Thoracic aorta (tissue), 2 donors: ENCODE measurements at regions not wholly inside any gene's neighbourhood (a gene's known extent, or its start where the extent isn't known, plus 50 kb on each side); places are given as distances from the start of the nearest gene placed in this dataset.

Experiments
- ATAC-seq: fragments of 150-250 bp; one replicate; pipeline ENCODE4 v1.8.0; 2017; ENCODE audit warnings: low read depth; ENCODE audit not compliant: insufficient number of reproducible peaks, low FRiP score
- DNase-seq: peaks from one replicate; pipeline ENCODE4 v3.0.0-alpha.2; 2020; ENCODE audit warnings: low spot score
- H3K27ac ChIP-seq, 2 donors: fragments of 200-600 bp; sonication (generic); 1 replicate in 1 of 2; 2 replicates in 1 of 2; pipeline ENCODE4 v1.5.1; 2016; ENCODE audit warnings: mild to moderate bottlenecking in 2 of 2, moderate library complexity in 2 of 2
- H3K27me3 ChIP-seq: fragments of 200-600 bp; sonication (generic); replicated peaks from 2 replicates; pipeline ENCODE4 v1.6.0; 2016; ENCODE audit warnings: mild to moderate bottlenecking; ENCODE audit not compliant: insufficient read depth
- H3K36me3 ChIP-seq: fragments of 200-600 bp; sonication (generic); one replicate; pipeline ENCODE4 v1.5.1; 2016
- H3K4me1 ChIP-seq, 2 donors: fragments of 200-600 bp; sonication (generic); 1 replicate in 1 of 2; 2 replicates in 1 of 2; pipeline versions ENCODE4 v1.5.1 to v1.6.0; 2016; ENCODE audit warnings: low read depth in 2 of 2, mild to moderate bottlenecking in 1 of 2; ENCODE audit not compliant: control insufficient read depth in 1 of 2
- H3K4me3 ChIP-seq: fragments of 200-600 bp; sonication (generic); 2 replicates; pipeline ENCODE4 v1.5.1; 2016; ENCODE audit warnings: mild to moderate bottlenecking
- H3K9me3 ChIP-seq: fragments of 200-600 bp; sonication (generic); 2 replicates; pipeline ENCODE4 v1.5.1; 2016
- TF ChIP-seq, protein P1 (sequence below): fragments of 200-600 bp; sonication (generic); IDR thresholded peaks from one replicate; pipeline ENCODE4 v1.5.1; 2019; ENCODE audit warnings: antibody characterized with exemption

DNA sequence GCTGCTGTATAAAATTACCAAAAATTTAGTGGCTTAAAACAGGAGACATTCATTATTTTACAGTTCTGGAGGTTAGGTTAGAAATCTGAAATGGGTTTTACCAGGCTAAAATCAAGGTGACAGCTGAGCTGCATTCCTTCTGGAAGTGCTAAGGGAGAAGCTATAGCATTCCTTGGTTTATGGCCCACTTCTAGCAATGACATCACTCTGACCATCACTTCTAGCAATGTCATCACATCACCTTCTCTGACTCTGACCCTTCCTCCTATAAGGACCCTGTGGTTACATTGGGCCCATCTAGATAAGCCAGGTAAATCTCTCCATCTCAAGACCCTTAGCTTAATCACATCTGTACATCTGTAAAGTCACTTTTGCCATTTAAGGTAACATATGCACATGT lies 366.1 kb downstream of the EFNA5 start:
- TF ChIP-seq, protein P1, sequence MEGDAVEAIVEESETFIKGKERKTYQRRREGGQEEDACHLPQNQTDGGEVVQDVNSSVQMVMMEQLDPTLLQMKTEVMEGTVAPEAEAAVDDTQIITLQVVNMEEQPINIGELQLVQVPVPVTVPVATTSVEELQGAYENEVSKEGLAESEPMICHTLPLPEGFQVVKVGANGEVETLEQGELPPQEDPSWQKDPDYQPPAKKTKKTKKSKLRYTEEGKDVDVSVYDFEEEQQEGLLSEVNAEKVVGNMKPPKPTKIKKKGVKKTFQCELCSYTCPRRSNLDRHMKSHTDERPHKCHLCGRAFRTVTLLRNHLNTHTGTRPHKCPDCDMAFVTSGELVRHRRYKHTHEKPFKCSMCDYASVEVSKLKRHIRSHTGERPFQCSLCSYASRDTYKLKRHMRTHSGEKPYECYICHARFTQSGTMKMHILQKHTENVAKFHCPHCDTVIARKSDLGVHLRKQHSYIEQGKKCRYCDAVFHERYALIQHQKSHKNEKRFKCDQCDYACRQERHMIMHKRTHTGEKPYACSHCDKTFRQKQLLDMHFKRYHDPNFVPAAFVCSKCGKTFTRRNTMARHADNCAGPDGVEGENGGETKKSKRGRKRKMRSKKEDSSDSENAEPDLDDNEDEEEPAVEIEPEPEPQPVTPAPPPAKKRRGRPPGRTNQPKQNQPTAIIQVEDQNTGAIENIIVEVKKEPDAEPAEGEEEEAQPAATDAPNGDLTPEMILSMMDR = no peak
- Histone ChIP-seq H3K9me3 (no peaks in the 10 kb centered on the region), H3K27ac (no peak overlapping the region), H3K36me3 (no peaks in the 10 kb centered on the region), H3K4me3 (no peak overlapping the region), H3K4me1 (peaks cover 0 to 9% of the 10 kb centered on the region in 2 donors), H3K27me3 (no peaks in the 10 kb centered on the region)
- ATAC-seq = no peak
- DNase-seq = no peak

DNA sequence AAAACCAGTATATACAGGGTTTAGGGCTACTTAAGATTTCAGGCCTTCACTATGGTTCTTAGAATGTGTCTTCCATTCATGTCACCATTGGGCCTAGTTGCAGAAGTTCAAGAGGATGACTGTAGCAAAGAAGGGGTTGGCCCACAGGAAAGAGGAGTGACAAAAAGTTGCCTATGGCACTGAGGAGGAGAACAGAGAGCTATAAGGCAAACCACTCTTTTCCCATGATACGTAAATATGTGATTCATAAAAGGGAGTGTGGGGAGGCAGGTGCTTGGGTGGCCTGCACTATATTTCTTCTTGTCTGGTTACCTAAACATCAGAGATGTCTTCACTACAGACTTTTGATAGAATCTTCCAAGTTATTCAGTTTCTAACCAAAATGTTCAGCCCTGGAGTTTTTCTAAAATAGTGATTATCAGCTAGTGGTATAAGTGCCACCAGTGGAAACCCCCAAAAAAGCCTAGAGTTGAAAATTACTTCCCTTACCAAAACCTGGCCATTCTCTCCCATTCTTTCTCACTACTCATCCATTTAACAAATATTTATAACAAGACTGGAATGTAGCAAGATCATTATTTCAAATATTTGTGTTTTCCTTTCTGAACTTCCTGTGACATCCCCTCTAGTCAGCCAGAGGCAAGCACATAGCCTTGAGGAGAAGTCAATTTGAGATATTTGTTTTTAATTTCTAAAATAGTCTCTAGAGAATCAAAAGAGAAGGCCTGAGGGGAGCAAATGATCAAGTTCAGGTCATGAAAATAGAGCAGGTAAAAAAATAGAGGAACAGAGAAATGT lies 367.4 kb downstream of the EFNA5 start:
- ATAC-seq (no peak), DNase-seq (no peak)
- TF ChIP-seq, protein P1 = no peak
- Histone ChIP-seq H3K27ac (no peak overlapping the region), H3K9me3 (no peaks in the 10 kb centered on the region), H3K36me3 (no peaks in the 10 kb centered on the region), H3K4me3 (no peak overlapping the region), H3K27me3 (no peaks in the 10 kb centered on the region), H3K4me1 (peaks cover 0 to 9% of the 10 kb centered on the region in 2 donors)

DNA sequence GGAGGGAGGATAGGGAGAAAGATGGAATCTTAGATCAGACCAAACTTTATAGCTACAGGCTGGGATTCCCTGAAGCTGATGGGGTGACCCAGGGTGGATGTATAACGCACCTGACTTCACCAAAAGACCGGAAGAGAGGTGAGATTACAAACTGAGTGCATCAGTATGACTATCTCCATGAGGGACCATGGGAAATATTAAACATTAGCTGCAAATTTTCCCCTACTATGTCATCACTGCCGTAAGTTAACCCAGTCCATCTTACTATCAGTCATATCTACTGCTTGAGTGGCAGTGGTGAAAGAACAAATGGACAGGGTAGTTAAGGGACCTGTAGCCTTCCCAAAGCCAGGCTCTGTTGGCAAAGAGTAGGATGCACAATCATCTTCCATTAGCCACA lies 368.3 kb downstream of the EFNA5 start:
- TF ChIP-seq, protein P1 = no peak
- Histone ChIP-seq H3K9me3 (no peaks in the 10 kb centered on the region), H3K27me3 (no peaks in the 10 kb centered on the region), H3K27ac (no peak overlapping the region), H3K36me3 (no peaks in the 10 kb centered on the region), H3K4me3 (no peak overlapping the region), H3K4me1 (peaks cover 0 to 9% of the 10 kb centered on the region in 2 donors)
- ATAC-seq (no peak), DNase-seq (no peak)

DNA sequence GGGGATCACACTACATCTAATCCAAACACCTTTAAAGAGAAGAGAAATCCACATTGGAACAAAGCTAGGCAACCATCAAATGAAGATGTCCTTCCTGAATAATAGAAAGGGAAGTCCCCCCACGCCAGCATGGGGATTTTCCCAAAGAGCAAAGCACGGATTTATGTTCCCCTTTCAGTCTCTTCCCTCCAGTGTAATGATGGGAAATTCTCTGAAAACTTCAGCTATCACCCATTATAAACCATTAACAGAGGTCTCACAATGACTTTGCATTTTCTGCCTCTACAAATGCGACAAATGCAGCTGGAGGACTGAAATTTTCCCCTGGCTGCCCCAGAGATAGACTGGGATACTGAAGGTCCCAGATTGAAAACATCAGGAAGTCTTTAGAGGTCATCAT lies 368.7 kb downstream of the EFNA5 start:
- H3K36me3 ChIP-seq = no peaks in the 10 kb centered on the region
- H3K27ac ChIP-seq = no peak overlapping the region
- TF ChIP-seq, protein P1 = no peak
- H3K4me1 ChIP-seq = peaks cover 0 to 9% of the 10 kb centered on the region in 2 donors
- ATAC-seq (no peak), DNase-seq (no peak)
- no peak overlapping the region for H3K4me3 ChIP-seq
- H3K27me3 ChIP-seq = no peaks in the 10 kb centered on the region
- no peaks in the 10 kb centered on the region for H3K9me3 ChIP-seq

DNA sequence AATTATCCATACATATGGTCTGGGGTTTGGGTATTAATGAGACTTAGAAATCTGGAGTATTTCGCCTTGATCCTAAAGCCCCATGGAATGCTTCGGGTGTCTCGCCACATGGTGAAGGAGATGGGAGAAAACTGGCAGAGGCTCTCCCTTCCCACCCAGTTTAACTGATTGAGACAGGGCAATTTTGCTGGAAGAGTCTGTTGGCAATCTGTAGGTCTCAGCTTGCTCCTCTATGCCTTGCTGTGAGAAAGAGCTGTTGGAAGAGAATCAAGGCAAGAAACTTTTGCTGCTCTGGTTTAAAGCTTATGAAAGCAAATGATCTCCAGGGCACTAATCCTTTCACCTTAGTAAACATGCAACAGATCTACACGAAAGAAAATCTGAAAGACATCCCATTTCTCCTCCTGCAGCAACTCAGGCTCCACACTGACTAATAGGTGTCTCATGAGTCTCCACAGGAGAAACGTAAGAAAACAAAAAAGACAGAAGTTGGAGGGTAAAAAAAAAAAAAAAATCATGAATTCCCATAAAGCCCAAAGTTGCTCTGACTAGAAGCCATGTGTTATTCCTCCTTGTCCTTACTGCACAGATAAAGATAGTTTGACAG lies 369.9 kb downstream of the EFNA5 start:
- Histone ChIP-seq H3K4me1 (peaks cover 0 to 9% of the 10 kb centered on the region in 2 donors), H3K27ac (no peak overlapping the region), H3K36me3 (no peaks in the 10 kb centered on the region), H3K27me3 (no peaks in the 10 kb centered on the region), H3K4me3 (no peak overlapping the region), H3K9me3 (no peaks in the 10 kb centered on the region)
- ATAC-seq (no peak), DNase-seq (no peak)
- TF ChIP-seq, protein P1 = no peak
